Breast epithelium (tissue), 4 donors: ENCODE measurements at regions not wholly inside any gene's neighbourhood (a gene's known extent, or its start where the extent isn't known, plus 50 kb on each side); places are given as distances from the start of the nearest gene placed in this dataset.

Experiments used
- DNase-seq, 2 donors: peaks; one replicate each; pipeline ENCODE4 v3.0.0-alpha.2; 2019; ENCODE audit warnings: low spot score in 2 of 2
- H3K27ac ChIP-seq, 2 donors: fragments of 200-600 bp; sonication (generic) in 1 of 2; one replicate each; pipeline ENCODE4 v1.5.1; 2016 to 2019; ENCODE audit warnings: mild to moderate bottlenecking in 1 of 2
- H3K27me3 ChIP-seq, 2 donors: fragments of 200-600 bp; sonication (generic) in 1 of 2; one replicate each; pipeline versions ENCODE4 v1.5.1 to v1.6.0; 2017 to 2019; ENCODE audit warnings: control low read depth in 1 of 2, mild to moderate bottlenecking in 1 of 2
- H3K36me3 ChIP-seq: fragments of 200-600 bp; one replicate; pipeline ENCODE4 v1.5.1; 2019
- H3K4me1 ChIP-seq, 2 donors: fragments of 200-600 bp; sonication (generic); one replicate each; pipeline ENCODE4 v1.5.1; 2016 to 2019; ENCODE audit warnings: control low read depth in 1 of 2
- H3K4me3 ChIP-seq, 3 donors: fragments of 200-600 bp; sonication (generic); 1 replicate in 2 of 3; 2 replicates in 1 of 3; pipeline ENCODE4 v1.5.1; 2016 to 2019; ENCODE audit warnings: mild to moderate bottlenecking in 3 of 3, moderate library complexity in 2 of 3
- H3K9me3 ChIP-seq, 2 donors: fragments of 200-600 bp; sonication (generic) in 1 of 2; one replicate each; pipeline ENCODE4 v1.5.1; 2016 to 2019; ENCODE audit warnings: control low read depth in 1 of 2
- POLR2A ChIP-seq: fragments of 450-650 bp; IDR thresholded peaks from one replicate; pipeline ENCODE4 v1.6.1; 2016; ENCODE audit warnings: antibody characterized with exemption, mild to moderate bottlenecking, moderate library complexity
- POLR2AphosphoS5 ChIP-seq, 3 donors: sonication (generic); formaldehyde crosslinking; IDR thresholded peaks; one replicate each; pipeline ENCODE4 v1.6.1; 2017; ENCODE audit warnings: antibody characterized with exemption in 3 of 3
- intact Hi-C: fragments of 100-400 bp; cut with DNase I; formaldehyde crosslinking; loops from one replicate; pipeline ENCODE4 v1.15.1; 2023; ENCODE audit warnings: low total_unique reads
- TF ChIP-seq, protein P1 (sequence below), 3 donors: fragments of 450-650 bp; IDR thresholded peaks; one replicate each; pipeline ENCODE4 v1.5.1; 2016 to 2017; ENCODE audit warnings: antibody characterized with exemption in 3 of 3, mild to moderate bottlenecking in 3 of 3, moderate library complexity in 3 of 3

DNA sequence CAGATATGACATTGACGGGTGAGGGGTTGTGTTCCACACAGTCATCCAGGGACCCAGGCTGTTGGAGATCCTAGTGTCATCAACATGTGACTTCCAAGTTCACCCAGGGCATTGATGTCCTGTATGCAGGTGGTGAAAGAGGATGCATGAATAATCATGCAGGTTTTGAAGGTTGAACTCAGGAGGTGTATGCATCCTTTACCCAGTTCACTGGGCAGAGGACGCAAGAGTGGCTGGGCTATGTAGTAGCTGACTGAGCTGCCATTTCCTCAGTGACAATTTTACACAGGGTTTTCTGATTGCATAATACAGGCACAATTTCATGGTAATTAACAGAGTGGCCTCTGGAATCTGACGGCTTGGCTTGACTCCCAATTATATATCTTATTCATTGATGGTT lies 323.0 kb downstream of the HS3ST1 start:
- H3K4me1 ChIP-seq, result no peaks in the 10 kb centered on the region
- H3K36me3 ChIP-seq, result no peaks in the 10 kb centered on the region
- H3K4me3 ChIP-seq, result no peak overlapping the region
- H3K9me3 ChIP-seq, result no peaks in the 10 kb centered on the region
- intact Hi-C loops, result no loop called here
- no peak overlapping the region for H3K27ac ChIP-seq
- no peak for TF ChIP-seq POLR2A
- TF ChIP-seq POLR2AphosphoS5 (IDR thresholded peaks at IDR 0.05), result no peak
- TF ChIP-seq, protein P1, sequence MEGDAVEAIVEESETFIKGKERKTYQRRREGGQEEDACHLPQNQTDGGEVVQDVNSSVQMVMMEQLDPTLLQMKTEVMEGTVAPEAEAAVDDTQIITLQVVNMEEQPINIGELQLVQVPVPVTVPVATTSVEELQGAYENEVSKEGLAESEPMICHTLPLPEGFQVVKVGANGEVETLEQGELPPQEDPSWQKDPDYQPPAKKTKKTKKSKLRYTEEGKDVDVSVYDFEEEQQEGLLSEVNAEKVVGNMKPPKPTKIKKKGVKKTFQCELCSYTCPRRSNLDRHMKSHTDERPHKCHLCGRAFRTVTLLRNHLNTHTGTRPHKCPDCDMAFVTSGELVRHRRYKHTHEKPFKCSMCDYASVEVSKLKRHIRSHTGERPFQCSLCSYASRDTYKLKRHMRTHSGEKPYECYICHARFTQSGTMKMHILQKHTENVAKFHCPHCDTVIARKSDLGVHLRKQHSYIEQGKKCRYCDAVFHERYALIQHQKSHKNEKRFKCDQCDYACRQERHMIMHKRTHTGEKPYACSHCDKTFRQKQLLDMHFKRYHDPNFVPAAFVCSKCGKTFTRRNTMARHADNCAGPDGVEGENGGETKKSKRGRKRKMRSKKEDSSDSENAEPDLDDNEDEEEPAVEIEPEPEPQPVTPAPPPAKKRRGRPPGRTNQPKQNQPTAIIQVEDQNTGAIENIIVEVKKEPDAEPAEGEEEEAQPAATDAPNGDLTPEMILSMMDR (IDR thresholded peaks at IDR 0.05), result no peak
- DNase-seq, result no peak
- no peaks in the 10 kb centered on the region for H3K27me3 ChIP-seq

DNA sequence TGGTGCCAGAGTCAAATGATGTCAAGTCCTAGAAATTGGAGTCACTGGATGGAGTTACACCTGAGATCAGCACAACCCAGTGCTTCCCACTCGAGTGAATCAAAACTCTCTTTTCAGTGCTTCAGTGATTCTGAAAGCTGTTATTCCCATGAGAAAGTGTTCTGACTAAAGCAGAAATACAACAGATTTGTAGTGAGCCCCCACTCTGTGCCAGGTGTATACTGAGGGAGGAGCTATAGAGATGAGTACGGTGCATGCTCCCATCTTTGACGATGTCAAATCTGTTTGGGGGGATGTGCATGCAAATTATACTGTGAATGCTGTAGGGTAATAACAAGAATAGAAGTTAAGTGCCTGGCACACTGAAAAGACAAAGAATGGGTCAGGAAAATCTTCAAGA lies 330.2 kb downstream of the HS3ST1 start:
- no peak for DNase-seq
- TF ChIP-seq POLR2A (no peak), POLR2AphosphoS5 (IDR thresholded peaks at IDR 0.05) (no peak)
- TF ChIP-seq, protein P1 (IDR thresholded peaks at IDR 0.05), result no peak
- H3K4me1 ChIP-seq, result no peaks in the 10 kb centered on the region
- intact Hi-C loops, result no loop called here
- no peaks in the 10 kb centered on the region for H3K9me3 ChIP-seq
- no peaks in the 10 kb centered on the region for H3K36me3 ChIP-seq
- no peak overlapping the region for H3K27ac ChIP-seq
- H3K4me3 ChIP-seq, result no peak overlapping the region
- no peaks in the 10 kb centered on the region for H3K27me3 ChIP-seq

DNA sequence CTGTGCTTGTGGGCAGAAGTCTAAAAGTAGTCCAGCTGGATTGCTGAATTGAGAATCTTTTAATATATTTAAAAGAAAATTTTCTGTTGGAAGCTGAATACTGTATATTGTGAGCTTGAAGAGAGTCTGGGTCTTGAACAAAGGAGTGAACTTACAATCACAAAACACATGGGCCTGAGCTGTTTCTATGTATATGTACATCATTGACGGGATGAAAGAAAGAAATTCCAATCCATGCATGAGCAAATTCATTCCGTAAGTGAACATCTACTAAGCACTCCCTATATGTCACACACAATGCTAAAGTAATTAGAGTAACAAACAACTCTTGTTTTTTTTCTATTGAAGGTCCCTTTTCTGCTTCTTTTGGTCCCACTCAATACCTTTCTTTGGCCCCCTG lies 331.0 kb downstream of the HS3ST1 start:
- Histone ChIP-seq H3K36me3 (no peaks in the 10 kb centered on the region), H3K4me3 (no peak overlapping the region), H3K27me3 (no peaks in the 10 kb centered on the region), H3K4me1 (no peaks in the 10 kb centered on the region), H3K27ac (no peak overlapping the region), H3K9me3 (no peaks in the 10 kb centered on the region)
- intact Hi-C loops, result no loop called here
- DNase-seq, result no peak
- TF ChIP-seq POLR2A (no peak), POLR2AphosphoS5 (IDR thresholded peaks at IDR 0.05) (no peak)
- TF ChIP-seq, protein P1 (IDR thresholded peaks at IDR 0.05), result no peak

DNA sequence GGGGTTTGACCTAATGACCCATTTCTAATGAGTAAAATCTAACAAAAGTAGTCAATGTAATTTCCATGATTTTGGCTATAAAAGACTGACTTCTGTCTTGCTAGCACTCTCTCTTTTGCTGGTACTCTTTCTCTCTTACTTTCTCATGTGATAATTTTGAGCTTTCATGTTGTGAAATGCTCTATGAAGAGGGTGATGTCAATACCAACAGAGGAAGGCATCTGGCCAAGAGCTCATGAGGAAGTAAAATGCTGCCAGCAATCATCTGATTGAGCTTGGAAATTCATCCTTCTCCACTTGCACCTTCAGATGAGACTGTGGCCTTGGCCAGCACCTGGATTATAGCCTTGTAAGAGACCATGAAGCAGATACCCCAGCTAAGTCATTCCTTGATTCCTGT lies 347.7 kb downstream of the HS3ST1 start:
- Histone ChIP-seq H3K4me3 (no peak overlapping the region), H3K9me3 (peaks cover 0 to 6% of the 10 kb centered on the region in 2 donors), H3K4me1 (no peaks in the 10 kb centered on the region), H3K36me3 (no peaks in the 10 kb centered on the region), H3K27ac (no peak overlapping the region), H3K27me3 (no peaks in the 10 kb centered on the region)
- intact Hi-C loops, result no loop called here
- no peak for DNase-seq
- TF ChIP-seq, protein P1 (IDR thresholded peaks at IDR 0.05), result no peak
- TF ChIP-seq POLR2A, result no peak
- TF ChIP-seq POLR2AphosphoS5 (IDR thresholded peaks at IDR 0.05), result no peak

DNA sequence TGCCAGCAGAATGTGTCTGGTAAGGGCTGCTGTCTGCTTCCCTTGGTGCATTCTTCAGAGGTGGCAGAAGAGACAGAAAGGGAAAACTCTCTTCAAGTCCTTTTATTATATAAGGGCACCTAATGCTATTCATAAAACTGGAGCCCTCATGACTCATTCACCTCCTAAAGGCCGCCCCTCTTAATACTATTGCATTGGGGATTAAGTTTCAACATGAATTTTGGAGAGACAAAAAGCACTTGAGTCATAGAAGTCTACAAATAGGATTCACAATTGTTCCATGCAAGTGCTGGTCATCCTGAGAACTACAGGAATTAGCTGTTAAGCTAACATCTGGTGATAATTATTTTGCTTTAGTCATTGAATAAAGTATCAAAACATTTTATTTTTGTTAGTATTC lies 349.5 kb downstream of the HS3ST1 start:
- Histone ChIP-seq H3K27me3 (no peaks in the 10 kb centered on the region), H3K4me3 (no peak overlapping the region), H3K27ac (no peak overlapping the region), H3K36me3 (no peaks in the 10 kb centered on the region), H3K4me1 (no peaks in the 10 kb centered on the region), H3K9me3 (peaks cover 0 to 6% of the 10 kb centered on the region in 2 donors)
- DNase-seq, result no peak
- TF ChIP-seq, protein P1 (IDR thresholded peaks at IDR 0.05), result no peak
- TF ChIP-seq POLR2A, result no peak
- TF ChIP-seq POLR2AphosphoS5 (IDR thresholded peaks at IDR 0.05), result no peak
- intact Hi-C loops, result no loop called here
